ENCODE measurements at regions not wholly inside any gene's neighbourhood (a gene's known extent, or its start where the extent isn't known, plus 50 kb on each side); places are given as distances from the start of the nearest gene placed in this dataset.

GRCh38 chr4:176902710-176903323 is 110.1 kb upstream of the VEGFC start:
- no peak for DNase-seq

GRCh38 chr4:176906709-176907108 is 114.0 kb upstream of the VEGFC start:
- DNase-seq, result no peak

GRCh38 chr4:176910646-176911045 is 117.9 kb upstream of the VEGFC start:
- no peak for DNase-seq

GRCh38 chr4:176919631-176920030 is 126.9 kb upstream of the VEGFC start:
- no peak for DNase-seq

GRCh38 chr4:176920694-176921093 is 128.0 kb upstream of the VEGFC start:
- no peak for DNase-seq

GRCh38 chr4:176921256-176921655 is 128.5 kb upstream of the VEGFC start:
- DNase-seq, result no peak

- no peak for DNase-seq
Measured at GRCh38 chr4:176924238-176924637, 131.5 kb upstream of the VEGFC start.

GRCh38 chr4:176925962-176926361 is 133.2 kb upstream of the VEGFC start:
- DNase-seq, result no peak

- DNase-seq, result no peak
Measured at GRCh38 chr4:176927117-176927516, 134.4 kb upstream of the VEGFC start.

- no peak for DNase-seq
Measured at GRCh38 chr4:176927664-176928063, 134.9 kb upstream of the VEGFC start.

- no peak for DNase-seq
Measured at GRCh38 chr4:176939445-176939844, 146.7 kb upstream of the VEGFC start.

GRCh38 chr4:176945334-176945733 is 152.6 kb upstream of the VEGFC start:
- DNase-seq, result no peak

- no peak for DNase-seq
Measured at GRCh38 chr4:176949029-176949428, 156.3 kb upstream of the VEGFC start.

GRCh38 chr4:176953021-176953420 is 160.3 kb upstream of the VEGFC start:
- no peak for DNase-seq

GRCh38 chr4:176957353-176958118 is 164.8 kb upstream of the VEGFC start:
- DNase-seq, result no peak

- no peak for DNase-seq
Measured at GRCh38 chr4:176959980-176960379, 167.3 kb upstream of the VEGFC start.

- DNase-seq, result no peak
Measured at GRCh38 chr4:176963121-176963520, 170.4 kb upstream of the VEGFC start.

- DNase-seq, result no peak
Measured at GRCh38 chr4:176964116-176964691, 171.5 kb upstream of the VEGFC start.

GRCh38 chr4:176967586-176967985 is 174.9 kb upstream of the VEGFC start:
- no peak for DNase-seq

- no peak for DNase-seq
Measured at GRCh38 chr4:176968094-176968493, 175.4 kb upstream of the VEGFC start.

GRCh38 chr4:176969011-176969410 is 176.3 kb upstream of the VEGFC start:
- no peak for DNase-seq

GRCh38 chr4:176970853-176971252 is 178.1 kb upstream of the VEGFC start:
- DNase-seq, result no peak

- DNase-seq, result no peak
Measured at GRCh38 chr4:176971576-176972115, 178.9 kb upstream of the VEGFC start.

- DNase-seq, result no peak
Measured at GRCh38 chr4:176979416-176979815, 186.7 kb upstream of the VEGFC start.

All from cerebellar nuclear complex (tissue), 1 donor.